EL (cell line): ENCODE measurements at regions not wholly inside any gene's neighbourhood (a gene's known extent, or its start where the extent isn't known, plus 50 kb on each side); places are given as distances from the start of the nearest gene placed in this dataset.
"Not testable (repeated sequence)": the region's sequence is repeated elsewhere in the genome, so short reads cannot be mapped to it uniquely, and the experiment has no call there.

Experiments used
- DNase-seq: peaks from one replicate; pipeline ENCODE4 v3.0.0-alpha.2; 2016

DNA sequence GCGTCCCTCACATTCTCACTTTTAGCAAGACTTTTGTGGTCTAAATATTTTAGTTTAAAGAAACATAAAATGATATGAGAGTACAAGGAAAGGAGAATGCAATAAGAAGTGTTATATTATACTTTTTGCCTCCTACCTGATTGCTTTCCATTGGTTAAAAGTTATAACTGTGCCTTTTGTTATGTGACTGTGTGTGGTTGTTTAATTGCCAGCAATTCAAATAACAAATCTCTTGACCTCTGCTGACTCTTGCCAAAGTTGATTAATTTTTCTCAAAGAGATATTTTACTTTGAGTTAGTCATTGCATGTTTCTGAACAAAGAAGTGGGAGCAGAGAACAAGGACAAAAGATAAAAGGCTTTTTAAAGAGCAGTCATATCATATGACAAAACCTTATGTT, 599.5 kb downstream of the SUCLG1 start:
- DNase-seq, result no peak

DNA sequence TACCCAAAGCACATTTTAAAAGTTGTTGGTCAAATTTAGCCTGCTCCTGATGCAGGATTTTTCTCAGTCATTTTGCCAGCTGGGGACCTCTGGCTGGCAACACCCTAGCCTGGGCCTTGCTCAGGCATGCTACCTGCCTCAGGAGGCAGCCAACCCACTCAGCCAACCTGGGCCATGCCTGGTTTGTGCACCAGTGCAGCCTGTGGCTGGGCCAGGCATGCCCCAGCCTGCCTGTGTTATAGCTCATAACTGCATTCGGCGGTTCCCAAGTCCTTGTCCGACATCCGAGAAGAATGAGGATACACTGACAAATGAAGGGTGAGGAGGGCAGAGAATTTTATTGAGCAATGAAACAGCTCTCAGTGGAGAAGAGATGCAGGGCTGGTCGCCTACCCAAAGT, 608.0 kb downstream of the SUCLG1 start:
- DNase-seq, result no peak

DNA sequence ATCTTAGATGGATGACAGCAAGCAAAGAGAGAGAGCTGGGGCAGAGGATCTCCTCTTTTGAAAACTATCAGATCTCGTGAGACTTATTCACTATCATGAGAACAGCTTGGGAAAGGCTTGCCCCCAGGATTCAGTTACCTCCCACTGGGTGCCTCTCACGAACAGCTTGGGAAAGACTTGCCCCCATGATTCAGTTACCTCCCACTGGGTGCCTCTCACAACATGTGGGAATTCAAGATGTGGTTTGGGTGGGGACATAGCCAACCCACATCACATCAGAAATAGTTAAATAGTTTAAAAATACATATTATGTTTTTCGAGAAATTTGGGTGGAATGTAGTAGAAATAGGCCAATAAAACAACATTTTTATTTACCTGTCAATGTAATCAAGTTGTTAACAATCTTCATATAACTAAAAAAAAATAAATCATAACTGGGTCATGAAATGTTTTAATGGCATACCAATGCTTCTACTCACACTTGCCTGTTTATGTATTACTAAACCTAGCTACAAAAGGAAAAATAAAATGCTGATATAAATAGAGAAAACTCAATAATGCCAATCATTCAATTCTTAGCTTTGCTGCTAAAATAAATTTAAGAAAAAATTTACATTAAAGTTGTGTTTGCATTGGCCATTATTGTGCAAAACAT, 608.9 kb downstream of the SUCLG1 start:
- DNase-seq, result peak; percentile 6

DNA sequence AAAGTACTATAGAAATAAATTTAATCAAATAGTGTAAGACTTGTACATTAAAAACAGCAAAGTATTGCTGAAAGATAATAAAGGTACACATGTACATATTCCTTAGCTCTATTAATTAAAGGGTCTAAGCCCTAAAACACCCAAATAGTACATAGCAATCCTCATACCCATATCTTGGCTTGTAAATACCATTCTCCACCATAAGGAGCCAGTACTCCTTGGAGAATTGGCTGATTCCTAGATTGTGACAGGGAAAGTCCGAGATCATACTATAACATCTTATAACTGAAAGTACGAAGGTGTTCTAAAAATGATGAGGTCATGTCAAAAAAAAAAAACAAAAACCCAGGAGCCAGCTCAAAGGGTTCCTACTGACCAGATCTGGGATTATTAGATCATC, 614.6 kb downstream of the SUCLG1 start:
- no peak for DNase-seq

DNA sequence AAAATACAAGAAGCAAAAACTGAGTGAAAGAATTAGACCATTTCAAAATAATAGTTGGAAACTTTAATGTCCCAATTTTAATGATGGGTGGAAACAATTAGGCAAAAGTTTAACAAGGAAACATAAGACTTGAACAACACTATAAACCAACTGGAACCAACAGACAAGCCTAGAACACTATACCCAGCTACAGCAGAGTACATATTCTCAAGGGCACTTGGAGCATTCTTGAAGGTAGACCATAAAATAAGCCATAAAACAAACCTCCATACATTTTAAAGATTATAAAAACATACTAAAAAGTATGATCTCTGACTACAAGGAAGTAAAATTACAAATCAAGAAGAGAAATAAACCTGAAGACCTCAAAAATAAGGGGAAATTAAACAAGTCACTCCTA, 616.7 kb downstream of the SUCLG1 start:
- no peak for DNase-seq

DNA sequence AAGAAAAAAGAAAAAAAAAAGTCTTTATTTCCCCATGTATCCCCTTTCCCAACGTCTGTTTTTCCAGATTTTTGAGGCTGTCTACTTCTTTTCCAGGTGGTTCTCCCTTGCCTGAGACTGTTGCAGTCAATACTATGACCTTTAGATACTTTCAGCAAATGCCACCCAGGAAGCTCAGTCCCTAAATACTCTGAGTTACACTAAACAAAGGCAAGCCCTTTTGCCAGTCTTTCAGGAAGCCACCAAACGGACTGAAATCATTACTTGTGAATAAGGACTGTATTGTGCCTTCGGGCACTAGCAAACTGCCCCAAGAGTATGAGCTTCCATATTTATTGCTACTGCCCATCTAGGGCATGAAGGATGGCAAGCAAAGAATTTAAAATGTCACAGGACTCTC, 621.3 kb downstream of the SUCLG1 start:
- no peak for DNase-seq

DNA sequence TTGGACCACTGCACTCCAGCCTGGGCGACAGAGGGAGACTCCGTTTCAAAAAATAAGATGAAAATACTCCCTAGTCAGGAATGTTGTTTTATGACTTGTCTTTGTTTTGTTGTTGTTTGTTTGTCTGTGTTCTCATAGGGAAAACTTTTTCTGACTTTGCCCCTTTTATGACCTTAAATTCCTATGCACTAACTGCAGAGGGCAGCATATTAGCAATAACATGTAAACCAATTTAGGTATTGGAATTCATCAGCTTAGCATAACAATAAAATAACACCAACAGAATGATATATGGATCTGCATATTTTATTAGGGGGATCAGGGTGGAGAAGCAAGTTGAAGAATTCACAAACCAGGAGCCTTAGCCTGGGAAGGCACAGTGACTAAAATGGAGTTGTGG, 631.5 kb downstream of the SUCLG1 start:
- no peak for DNase-seq

DNA sequence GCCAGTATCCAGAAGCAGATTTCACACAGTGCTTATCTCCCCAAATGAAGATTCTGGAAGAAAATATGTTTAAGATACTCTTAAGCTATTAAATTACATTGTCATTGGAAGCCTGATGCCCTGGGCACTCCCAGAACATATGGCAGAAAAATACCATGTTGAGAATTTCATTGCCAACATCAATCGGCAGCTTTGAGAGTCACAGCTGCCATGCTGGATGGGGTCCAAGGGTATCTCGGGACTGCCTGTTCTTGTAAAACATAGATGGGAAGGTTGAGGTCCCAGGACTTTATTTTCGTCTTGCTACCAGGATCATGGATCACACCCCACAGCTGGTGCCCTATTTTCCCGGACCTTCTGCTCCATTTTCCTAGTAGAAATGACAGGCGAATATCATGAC, 632.5 kb downstream of the SUCLG1 start:
- no peak for DNase-seq

DNA sequence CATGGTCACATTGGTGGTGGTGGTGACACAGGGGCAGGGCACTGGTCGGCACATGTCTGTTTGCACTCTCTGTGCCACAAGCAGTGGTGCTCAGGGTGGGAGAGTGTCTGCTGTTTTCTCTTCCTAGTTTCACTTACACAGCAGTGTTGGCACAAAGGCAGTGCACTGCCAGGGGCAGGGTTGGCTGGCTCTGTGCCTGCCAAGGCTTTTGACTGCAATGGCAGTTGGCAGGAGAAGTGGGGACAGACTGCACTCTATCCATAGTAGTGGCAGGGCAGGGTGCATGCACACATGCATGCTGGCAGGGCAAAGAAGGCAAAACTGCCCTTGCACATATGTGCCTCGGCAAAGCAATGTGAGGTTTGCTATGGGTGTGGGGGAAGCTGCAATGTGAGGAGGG, 635.9 kb downstream of the SUCLG1 start:
- DNase-seq, result no peak

DNA sequence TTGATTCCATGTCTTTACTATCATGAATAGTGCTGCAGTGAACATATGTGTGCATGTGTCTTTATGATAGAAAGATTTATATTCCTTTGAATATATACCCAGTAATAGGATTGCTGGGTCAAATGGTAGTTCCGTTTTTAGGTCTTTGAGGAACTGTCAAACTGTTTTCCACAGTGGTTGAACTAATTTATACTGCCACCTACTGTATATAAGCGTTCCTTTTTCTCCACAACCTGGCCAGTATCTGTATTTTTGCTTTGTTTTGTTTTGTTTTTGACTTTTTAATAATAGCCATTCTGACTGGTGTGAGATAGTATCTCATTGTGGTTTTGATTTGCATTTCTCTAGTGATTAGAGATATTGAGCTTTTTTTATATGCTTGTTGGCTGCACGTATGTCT, 641.6 kb downstream of the SUCLG1 start:
- peak; percentile 1 for DNase-seq

DNA sequence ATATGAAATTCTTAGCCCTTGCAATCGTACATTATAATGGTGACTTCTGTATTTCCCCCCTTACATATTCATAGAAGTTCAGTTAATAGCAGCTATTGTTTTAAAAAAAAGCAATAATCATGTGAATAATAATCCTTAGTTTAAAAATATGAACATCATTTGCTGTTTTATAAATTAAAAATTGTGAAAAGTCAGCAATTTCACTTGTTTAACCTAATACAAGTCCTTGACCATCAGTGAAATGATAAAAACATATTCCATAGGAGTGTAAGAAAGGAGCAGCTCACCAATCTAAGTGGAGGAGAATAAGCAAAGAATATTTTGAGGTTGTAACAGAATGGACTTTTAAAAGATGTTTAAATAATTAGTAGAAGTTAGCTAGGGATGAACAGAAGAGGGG, 650.2 kb downstream of the SUCLG1 start:
- no peak for DNase-seq

DNA sequence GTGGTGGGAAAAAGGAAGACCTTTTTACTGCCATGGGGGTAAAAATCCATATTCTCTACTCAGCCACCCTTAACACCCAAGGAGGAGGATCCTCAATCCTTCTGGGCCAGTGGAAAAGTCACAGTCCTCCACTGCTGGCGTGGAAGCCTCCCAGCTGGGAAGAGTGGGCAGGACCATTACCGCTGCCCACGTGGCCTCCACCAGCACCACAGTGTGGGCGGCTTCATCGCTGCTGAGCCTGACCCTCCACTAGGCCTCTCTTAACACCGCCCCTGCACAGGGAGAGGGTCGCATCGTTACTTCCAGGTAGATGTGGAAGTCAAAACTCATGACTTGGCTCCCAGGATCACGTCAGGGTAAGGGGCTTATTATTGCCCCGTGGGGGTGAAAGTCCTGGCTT, 656.5 kb downstream of the SUCLG1 start:
- no peak for DNase-seq

DNA sequence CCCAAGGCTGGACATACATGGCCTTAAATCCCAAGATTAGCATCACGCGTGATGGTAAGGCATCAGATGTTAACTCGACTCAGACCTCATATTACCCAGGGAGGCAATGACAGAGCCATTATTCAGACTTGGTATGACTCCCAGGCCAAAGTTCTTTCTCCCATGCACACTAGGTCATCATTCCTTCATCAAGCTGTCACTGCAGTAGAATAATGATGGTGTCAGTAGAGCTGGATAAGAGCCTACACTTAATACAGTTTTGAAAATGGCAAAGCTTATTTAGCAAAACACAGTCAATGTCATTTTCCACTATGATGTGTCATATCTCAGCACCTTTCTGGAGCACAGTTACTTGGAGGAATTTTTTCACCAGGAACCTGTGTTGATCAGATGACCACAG, 663.3 kb downstream of the SUCLG1 start:
- no peak for DNase-seq

DNA sequence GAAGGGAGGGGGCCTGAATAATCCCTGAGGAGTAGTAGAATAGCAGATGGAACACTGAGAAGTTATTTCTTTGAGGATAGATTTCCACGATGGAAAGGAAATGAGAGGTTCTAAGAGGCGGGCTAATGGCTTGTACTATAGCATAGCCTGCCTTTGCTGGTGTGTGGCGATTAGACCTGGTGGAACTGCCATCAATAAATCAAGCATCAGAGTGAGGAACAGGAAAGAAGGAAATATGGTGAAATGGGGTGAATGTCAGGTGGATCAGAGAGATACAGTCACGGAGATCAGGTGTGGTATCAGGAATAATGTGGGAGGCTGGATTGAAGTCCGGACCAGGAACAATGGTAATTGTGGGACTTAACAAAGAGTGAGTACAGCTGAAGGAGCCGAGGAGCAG, 668.6 kb downstream of the SUCLG1 start:
- DNase-seq, result not testable (repeated sequence)

DNA sequence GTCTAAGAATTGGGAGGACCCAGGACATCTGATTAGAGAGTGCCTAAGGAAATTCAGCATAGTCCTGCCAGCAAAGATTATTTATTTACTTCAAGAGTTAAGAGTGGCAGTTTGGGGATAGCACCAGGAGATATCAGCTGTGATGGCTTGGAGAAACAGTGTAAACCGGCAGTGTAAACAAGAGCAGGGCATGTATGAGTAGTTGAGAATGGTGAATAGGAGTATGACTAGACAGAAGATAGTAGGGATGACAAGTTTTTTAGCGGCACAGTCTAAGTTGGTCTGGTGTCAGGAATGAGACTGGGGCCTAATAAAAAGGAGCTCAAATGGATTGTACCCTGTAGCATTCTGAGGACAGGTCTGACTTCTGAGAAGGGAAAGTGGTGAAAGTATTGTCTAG, 669.4 kb downstream of the SUCLG1 start:
- not testable (repeated sequence) for DNase-seq

DNA sequence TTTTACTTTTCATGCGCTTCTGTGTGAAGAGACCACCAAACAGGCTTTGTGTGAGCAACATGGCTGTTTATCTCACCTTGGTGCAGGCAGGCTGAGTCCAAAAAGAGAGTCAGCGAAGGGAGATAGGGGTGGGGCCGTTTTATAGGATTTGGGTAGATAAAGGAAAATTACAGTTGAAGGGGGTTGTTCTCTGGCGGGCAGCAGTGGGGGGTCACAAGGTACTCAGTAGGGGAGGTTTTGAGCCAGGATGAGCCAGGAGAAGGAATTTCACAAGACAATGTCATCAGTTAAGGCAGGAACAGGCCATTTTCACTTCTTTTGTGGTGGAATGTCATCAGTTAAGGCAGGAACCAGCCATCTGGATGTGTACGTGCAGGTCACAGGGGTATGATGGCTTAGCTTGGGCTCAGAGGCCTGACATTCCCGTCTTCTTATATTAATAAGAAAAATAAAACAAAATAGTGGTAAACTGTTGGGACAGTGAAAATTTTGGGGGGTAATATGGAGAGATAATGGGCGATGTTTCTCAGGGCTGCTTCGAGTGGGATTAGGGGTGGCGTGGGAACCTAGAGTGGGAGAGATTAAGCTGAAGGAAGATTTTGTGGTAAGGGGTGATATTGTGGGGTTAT, 670.0 kb downstream of the SUCLG1 start:
- DNase-seq, result not testable (repeated sequence)

DNA sequence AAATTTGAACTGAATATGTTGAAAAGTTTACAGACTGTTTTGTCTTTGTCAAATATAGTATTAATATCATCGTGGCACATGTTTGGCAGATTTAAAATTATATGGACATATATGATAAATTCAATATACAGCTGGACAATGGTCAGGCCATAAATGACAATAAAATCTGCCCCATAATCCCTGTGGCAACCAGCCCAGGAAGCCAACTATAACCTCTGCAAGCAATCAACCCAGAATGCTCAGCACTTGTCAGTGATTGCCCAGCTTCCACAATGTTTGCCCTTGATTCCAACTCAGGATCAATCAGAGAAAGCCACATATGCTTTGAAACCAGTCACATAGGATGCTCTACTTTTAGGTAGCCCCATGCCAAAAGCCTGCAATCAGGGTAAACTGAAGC, 671.9 kb downstream of the SUCLG1 start:
- no peak for DNase-seq

DNA sequence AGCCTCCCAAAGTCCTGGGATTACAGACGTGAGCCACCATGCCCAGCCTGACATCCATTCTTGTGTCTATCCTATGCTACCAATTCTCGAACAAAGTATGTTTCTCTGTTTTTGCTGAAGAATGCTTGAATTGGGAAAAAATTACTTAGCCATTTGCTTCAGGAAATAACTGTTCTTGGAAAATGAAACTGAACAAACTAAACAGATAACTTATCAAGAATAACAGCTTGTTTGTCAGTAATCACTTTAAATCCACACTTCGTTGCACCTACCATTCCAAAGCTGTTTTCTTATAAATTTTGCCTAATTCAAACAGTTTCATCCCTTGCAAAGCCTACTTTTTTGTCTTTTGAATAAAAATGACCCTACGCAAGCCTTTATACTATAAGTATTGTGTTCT, 672.9 kb downstream of the SUCLG1 start:
- DNase-seq, result no peak

DNA sequence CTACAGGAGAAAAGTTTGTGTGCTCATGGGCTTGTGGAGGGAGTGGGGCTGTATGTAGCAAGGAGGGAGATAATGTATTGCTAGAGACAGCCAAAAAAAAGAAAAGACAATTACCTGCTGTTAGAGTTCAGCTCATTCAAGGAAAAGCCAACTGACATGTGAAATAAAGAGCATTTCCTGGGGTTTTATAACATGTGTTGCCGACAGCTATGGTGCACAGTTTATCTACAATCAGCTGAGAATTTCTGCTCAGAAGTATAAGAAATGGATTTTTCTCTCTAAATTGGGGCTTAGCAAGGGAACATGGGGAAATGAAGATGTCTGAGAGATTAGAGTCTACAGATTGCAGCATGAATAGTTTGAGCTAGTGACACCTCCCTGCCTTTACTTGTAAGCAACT, 674.1 kb downstream of the SUCLG1 start:
- DNase-seq, result no peak

DNA sequence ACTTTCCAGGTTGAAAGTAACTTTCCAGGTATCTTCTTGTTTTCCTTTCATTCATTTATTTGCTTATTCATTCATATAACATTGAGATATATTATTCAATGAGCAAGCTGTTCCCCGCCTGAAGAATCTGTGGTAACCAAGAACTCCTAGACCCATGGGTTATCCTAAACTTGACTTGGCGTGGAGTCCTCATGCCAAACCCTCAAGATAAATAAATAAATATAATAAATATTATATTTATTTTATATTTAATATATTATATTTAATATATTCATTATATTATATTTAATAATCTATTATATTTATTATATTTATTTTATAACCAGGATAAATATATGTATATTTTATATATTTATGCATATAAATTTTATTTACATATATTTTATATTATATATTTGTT, 674.8 kb downstream of the SUCLG1 start:
- DNase-seq, result no peak

DNA sequence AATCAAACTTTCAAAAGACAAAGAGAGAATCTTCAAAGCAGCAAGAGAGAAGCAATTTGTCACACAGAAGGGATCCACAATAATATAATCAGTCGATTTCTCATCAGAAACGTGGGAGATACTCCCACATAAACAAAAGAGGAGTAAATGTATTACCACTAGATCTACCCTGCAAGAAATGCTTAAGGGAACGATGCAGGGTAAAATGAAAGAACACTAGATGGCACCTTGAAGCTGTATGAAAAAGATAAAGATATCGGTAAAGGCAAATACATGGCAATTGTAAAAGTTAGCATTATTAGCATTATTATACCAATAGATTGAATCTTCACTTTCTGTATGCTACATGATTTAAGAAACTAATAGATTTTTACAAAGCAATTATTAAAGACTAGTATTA, 677.0 kb downstream of the SUCLG1 start:
- DNase-seq, result no peak

DNA sequence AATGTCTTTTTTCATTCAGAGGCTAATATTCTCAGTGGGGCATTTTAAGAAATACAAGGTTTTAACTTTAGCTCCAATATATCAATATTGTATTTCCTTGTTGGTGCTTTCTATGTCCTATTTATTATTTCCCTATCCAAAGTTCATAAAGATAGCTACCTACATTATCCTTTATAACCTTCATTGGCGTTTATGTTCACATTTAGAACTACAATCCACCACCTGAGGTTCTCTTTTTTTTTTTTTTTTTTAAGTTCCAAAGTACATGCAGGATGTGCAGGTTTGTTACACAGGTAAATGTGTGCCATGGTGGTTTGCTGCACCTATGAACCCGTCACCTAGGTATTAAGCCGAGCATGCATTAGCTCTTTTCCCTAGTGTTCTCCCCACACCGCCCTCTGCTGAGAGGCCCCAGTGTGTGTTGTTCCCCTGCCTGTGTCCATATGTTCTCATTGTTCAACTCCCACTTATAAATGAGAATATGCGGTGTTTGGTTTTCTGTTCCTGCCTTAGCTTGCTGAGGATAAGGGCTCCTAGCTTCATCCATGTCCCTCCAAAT, 694.6 kb downstream of the SUCLG1 start:
- no peak for DNase-seq

DNA sequence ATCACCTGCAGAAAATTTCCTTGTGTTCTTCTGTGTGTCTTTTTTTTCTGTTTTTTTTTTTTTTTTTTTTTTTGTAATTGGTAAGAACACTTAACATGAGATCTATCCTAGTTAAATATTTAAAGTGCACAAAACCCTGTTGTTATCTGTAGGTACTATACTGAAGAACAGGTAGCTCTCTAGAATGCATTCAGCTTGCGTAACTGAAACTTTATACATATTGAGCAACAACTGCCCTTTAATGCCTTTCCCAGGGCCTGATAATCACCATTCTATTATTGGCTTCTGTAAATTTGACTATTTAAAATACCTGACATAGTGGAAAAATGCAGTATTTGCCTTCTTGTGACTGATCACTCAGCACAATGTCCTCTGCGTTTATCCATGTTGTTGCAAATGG, 701.8 kb downstream of the SUCLG1 start:
- no peak for DNase-seq

DNA sequence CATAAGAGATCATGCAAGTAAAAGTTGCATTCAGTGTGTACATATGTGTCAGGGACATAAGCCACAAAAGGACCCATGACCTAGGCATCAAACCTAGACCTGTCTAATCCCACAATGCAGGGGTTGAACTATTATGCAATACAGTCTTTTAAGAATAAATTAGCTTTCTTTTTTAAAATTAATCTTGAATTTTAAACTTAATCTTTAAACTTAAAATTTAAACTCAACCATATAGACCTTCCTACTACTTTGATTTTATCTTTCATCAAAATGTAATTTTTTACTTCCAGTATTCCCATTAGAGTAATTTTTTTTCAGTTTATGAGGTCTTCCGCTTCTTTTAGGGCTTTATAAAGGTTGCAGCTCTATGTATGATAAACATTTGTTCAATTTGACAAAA, 702.9 kb downstream of the SUCLG1 start:
- DNase-seq, result no peak

DNA sequence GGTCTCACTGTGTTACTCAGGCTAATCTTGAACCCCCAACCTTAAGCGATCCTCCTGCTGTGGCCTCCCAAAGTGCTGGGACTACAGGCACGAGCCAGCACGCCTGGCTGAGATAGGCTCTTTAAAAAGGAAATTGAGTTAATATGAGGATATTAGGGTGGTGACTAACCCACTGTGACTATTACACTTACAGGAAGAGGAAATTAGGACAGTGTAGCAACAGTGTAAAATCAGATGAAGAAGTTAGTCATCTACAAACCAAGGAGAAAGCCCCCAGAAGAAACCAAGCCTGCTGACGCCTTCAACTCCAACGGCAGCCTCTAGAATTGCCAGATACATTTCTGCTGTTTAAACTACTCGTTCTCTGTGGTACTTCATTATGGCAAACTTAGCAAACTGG, 711.9 kb downstream of the SUCLG1 start:
- DNase-seq, result peak; percentile 0
